ENCODE measurements at regions not wholly inside any gene's neighbourhood (a gene's known extent, or its start where the extent isn't known, plus 50 kb on each side); places are given as distances from the start of the nearest gene placed in this dataset.

GRCh38 chr10:78699971-78700370 lies 368.8 kb upstream of the ZMIZ1 start:
- DNase-seq, result no peak

DNA sequence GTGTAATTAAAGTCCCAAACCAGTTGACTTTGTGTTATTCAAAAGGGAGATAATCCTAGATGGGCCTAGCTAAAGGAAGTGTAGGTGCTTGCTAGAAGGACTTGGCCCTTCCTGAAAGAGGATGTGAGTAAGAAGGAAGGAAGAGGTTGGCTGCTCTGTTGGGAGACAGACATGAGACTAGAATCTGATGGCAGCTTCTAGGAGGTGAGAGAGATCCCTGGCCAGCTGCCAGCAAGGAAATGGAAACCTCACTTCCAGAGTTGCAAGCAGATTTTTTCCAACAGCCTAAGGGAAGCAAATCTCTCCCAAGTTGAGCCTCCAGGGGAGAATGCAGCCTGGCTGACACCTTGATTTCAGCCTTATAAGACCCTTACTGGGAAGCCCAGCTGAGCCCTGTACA lies 368.4 kb upstream of the ZMIZ1 start:
- DNase-seq, result no peak

DNA sequence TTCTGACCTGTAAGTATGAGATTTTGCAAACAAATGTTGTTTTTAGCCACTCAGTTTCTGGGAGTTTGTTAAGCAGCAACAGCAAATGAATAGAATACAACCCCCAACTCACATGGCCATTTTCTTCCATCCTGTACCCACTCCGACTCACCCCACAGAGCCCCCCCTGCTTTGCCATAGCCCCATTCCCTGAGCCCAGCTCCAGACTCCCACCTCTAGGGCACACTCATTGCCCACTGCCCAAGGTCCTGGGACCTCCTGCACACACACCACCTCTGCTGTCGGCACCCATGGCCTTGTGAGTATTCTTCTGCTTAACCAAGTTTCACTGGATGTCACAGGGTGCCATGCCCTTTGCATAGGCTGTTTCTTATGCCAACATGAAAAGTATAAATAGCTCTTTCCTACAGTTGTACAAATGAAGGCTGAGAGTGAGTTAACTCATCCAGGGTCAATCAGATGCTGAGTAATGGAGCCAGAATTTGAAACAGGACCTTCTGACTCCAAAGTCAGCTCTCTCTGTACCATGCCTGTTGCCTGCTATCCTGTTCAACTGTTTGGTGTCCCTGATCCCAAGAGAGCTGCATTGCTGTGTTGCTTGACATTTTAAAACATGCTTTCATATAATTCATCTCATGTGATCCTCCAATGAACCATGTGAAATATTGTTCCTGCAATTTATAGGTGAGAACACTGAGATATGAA lies 367.8 kb upstream of the ZMIZ1 start:
- DNase-seq, result no peak

- no peak for DNase-seq
Observed at GRCh38 chr10:78702186-78702585, 366.6 kb upstream of the ZMIZ1 start.

- no peak for DNase-seq
Observed at GRCh38 chr10:78702876-78703275, 365.9 kb upstream of the ZMIZ1 start.

- no peak for DNase-seq
Observed at GRCh38 chr10:78703593-78703992, 365.2 kb upstream of the ZMIZ1 start.

DNA sequence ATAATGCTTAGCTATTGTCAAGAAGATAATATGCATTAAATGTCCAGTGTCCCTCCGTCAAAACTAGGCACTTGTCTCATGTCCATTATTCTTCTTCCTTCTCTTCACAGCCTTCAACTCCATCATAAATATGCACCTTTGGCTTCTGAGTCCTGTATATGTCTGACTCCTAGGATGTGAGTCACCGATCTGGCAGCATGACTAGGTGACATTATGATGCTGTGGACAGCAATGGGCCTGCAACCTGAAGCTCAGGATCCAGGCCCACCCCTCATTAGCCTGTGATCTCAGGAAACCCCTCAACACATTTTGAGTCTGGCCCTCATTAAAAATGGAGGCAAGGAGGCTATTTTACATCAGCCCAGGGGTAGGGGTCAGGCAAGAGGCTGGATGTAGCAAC lies 362.5 kb upstream of the ZMIZ1 start:
- no peak for DNase-seq

DNA sequence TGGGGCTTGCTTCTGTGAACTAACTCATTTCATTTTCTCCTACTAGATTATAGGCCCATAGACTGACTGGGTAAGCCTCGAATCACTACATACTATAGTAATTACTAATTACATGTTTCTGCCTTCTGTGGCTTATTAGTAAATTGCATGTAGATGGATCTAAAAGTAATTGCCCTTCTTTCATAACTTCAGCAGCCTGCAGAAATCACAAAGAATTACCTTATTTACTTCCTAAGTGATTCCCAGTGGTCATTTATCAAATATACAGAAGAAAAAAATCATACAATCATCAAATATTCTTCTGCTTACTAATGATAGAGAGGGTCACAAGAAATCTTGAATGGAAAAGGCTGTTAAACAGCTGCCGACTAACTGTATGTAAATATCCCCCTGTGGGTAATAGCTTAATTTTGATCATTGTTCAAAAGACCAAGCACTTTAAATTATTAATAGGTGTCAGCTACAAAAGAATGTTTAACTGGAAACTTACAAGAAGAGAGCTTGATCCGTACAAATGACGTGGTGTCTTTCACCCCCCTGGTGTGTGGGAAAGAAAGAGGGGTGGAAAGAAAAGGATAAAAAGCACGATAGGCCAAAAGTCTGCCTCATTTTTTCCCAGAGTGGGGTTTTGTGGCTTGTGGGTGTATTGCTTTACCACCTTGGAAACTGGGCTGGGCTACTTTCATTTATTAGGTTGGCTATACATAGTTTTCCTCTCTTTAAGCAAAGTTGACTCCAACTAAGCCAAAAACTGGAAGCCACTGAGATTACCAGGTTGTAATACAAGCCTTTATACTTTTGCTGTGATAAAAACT lies 361.8 kb upstream of the ZMIZ1 start:
- DNase-seq, result no peak

- no peak for DNase-seq
Observed at GRCh38 chr10:78707745-78708144, 361.0 kb upstream of the ZMIZ1 start.

GRCh38 chr10:78712147-78712546 lies 356.6 kb upstream of the ZMIZ1 start:
- DNase-seq, result no peak

- DNase-seq, result no peak
Observed at GRCh38 chr10:78713659-78714058, 355.1 kb upstream of the ZMIZ1 start.

- DNase-seq, result no peak
Observed at GRCh38 chr10:78714225-78714624, 354.5 kb upstream of the ZMIZ1 start.

DNA sequence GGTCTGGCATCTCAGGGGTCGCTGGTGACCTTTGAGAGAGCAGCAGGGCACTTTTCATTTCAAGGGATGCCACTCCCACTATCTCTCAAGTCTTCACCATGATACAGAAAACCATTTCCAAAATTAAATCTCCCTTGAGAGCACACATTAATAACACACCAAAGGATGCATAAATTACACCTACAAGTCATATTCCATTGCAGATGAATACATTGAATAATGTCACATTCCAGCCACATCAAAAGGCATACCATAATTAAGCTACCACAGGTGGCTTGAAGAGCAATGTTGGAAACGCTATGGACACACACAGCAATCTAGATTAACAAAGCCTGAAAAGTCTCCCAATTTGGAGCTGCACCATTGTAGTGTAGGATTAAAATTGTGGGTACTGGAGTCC lies 353.3 kb upstream of the ZMIZ1 start:
- DNase-seq, result no peak

- DNase-seq, result no peak
Observed at GRCh38 chr10:78716043-78716660, 352.6 kb upstream of the ZMIZ1 start.

- DNase-seq, result no peak
Observed at GRCh38 chr10:78717200-78717599, 351.6 kb upstream of the ZMIZ1 start.

- DNase-seq, result no peak
Observed at GRCh38 chr10:78718032-78718572, 350.7 kb upstream of the ZMIZ1 start.

GRCh38 chr10:78719276-78719675 lies 349.5 kb upstream of the ZMIZ1 start:
- DNase-seq, result no peak

DNA sequence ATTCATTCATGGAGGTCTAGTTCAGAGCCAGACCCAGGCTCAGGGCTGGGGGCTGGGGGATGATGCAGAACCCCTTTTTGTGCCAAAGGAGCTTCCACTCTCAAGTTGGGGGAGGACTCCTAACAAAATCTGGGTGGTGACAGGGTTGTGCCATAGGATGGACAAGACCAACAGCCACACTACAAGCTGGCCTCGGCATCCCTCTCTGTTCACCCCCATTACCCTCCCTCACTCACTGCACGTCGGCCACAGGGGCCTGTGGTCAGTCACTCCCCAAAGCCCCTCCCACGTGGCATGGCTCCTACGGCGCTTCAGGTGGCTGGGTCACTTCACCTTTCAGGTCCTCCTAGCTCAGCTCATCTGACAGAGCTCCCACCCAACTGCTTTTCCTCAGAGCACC lies 348.7 kb upstream of the ZMIZ1 start:
- DNase-seq, result no peak

GRCh38 chr10:78721231-78721630 lies 347.5 kb upstream of the ZMIZ1 start:
- DNase-seq, result no peak

GRCh38 chr10:78724846-78725245 lies 343.9 kb upstream of the ZMIZ1 start:
- DNase-seq, result no peak

GRCh38 chr10:78726171-78726570 lies 342.6 kb upstream of the ZMIZ1 start:
- DNase-seq, result no peak

GRCh38 chr10:78727251-78727650 lies 341.5 kb upstream of the ZMIZ1 start:
- no peak for DNase-seq

DNA sequence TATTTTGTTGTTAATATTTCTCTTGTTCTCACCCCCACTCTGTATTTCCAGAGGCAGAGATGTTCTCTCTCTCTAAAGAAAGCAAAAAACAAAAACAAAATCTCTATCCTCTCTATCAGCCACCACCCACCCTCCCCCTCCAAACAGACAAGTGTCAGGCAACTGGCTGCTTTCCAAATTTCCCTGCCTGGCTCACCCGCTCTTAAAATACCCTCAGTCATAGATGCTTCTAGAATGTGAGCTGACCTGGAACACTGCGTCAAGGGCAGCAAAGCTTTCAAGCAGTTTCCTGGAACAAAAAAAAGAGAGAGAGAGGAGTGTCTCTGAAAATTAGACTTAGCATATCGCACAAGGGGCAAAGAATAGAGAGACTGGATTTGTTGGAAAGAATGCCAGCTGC lies 341.0 kb upstream of the ZMIZ1 start:
- peak; percentile 24 for DNase-seq

DNA sequence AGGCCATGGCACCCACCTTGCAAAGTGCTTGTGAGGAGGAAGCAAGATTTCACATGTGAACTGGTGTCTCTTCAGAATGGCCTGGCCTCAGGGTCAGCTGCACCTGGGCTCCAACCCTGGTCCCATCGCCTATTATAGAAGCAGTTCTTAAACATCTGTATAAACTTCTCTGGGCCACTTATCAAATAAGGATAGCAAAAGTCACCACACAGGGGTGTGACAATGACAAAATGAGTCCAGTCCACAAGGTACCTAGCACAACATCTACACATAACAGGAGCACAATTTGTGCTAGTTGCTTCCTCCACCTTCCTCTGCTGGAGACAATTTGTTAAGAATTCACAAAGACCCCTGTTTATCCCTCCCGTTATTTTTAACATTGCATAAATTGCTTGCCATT lies 340.6 kb upstream of the ZMIZ1 start:
- no peak for DNase-seq

Measured in OCI-M1 (cell line).